ENCODE measurements at regions not wholly inside any gene's neighbourhood (a gene's known extent, or its start where the extent isn't known, plus 50 kb on each side); places are given as distances from the start of the nearest gene placed in this dataset.

DNA sequence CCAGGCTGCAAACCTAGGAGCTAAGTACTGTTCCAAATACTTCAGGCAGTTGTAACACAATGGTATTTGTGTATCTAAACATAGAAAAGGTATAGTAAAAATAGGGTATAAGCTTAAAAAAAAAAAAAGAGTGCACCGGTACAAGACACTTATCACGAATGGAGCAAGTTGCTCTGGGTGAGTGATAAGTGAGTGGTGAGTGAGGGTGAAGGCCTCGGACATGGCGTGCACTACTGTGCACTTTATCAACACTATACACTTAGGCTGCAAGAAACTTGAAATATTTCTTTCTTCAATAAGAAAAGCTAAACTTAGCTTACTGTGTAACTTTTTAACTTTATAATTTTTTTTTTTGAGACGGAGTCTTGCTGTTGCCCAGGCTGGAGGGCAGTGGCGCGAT is 159.5 kb upstream of the PDE10A start:
- TF ChIP-seq CTCF (IDR thresholded peaks at IDR 0.05) (no peak), EZH2 (IDR thresholded peaks at IDR 0.05; ENCODE audit: borderline replicate concordance, insufficient read depth, low read depth, low read length, poor library complexity, severe bottlenecking) (no peak)

Data from B cell (primary cell).